GM06990 (cell line): ENCODE measurements at regions not wholly inside any gene's neighbourhood (a gene's known extent, or its start where the extent isn't known, plus 50 kb on each side); places are given as distances from the start of the nearest gene placed in this dataset.

Experiments used
- DNase-seq: peaks from one replicate; pipeline ENCODE4 v3.0.0-alpha.2; 2011; ENCODE audit not compliant: insufficient read length; ENCODE audit errors: extremely low read depth
- H3K27me3 ChIP-seq: replicated peaks from 2 replicates; pipeline ENCODE4 v1.6.0; 2011; ENCODE audit warnings: low read length; ENCODE audit not compliant: control insufficient read depth, insufficient read depth
- H3K36me3 ChIP-seq: 2 replicates; pipeline ENCODE4 v1.5.1; 2011; ENCODE audit warnings: low read length; ENCODE audit not compliant: control insufficient read depth, insufficient read depth
- H3K4me3 ChIP-seq: replicated peaks from 2 replicates; pipeline ENCODE4 v1.5.1; 2011; ENCODE audit warnings: low read depth, mild to moderate bottlenecking, control low read depth, low read length
- TF ChIP-seq, protein P1 (sequence below): IDR thresholded peaks from 2 replicates; pipeline ENCODE4 v1.5.1; 2011; ENCODE audit warnings: low read length, control low read depth, mild to moderate bottlenecking, inconsistent platforms; ENCODE audit not compliant: insufficient read depth, poor library complexity, severe bottlenecking

- Histone ChIP-seq H3K27me3 (no peaks in the 10 kb centered on the region), H3K36me3 (no peaks in the 10 kb centered on the region), H3K4me3 (no peak overlapping the region)
- TF ChIP-seq, protein P1, sequence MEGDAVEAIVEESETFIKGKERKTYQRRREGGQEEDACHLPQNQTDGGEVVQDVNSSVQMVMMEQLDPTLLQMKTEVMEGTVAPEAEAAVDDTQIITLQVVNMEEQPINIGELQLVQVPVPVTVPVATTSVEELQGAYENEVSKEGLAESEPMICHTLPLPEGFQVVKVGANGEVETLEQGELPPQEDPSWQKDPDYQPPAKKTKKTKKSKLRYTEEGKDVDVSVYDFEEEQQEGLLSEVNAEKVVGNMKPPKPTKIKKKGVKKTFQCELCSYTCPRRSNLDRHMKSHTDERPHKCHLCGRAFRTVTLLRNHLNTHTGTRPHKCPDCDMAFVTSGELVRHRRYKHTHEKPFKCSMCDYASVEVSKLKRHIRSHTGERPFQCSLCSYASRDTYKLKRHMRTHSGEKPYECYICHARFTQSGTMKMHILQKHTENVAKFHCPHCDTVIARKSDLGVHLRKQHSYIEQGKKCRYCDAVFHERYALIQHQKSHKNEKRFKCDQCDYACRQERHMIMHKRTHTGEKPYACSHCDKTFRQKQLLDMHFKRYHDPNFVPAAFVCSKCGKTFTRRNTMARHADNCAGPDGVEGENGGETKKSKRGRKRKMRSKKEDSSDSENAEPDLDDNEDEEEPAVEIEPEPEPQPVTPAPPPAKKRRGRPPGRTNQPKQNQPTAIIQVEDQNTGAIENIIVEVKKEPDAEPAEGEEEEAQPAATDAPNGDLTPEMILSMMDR = no peak
- DNase-seq = no peak
Observed at GRCh38 chr12:72723732-72724131, 451.6 kb downstream of the TRHDE start.

- H3K36me3 ChIP-seq = no peaks in the 10 kb centered on the region
- DNase-seq = no peak
- no peak overlapping the region for H3K4me3 ChIP-seq
- H3K27me3 ChIP-seq = no peaks in the 10 kb centered on the region
- TF ChIP-seq, protein P1 = no peak
Observed at GRCh38 chr12:72729451-72730010, 457.4 kb downstream of the TRHDE start.

GRCh38 chr12:72734581-72734980, 462.4 kb downstream of the TRHDE start:
- no peaks in the 10 kb centered on the region for H3K36me3 ChIP-seq
- H3K4me3 ChIP-seq = no peak overlapping the region
- H3K27me3 ChIP-seq = no peaks in the 10 kb centered on the region
- no peak for DNase-seq
- TF ChIP-seq, protein P1 = no peak

DNA sequence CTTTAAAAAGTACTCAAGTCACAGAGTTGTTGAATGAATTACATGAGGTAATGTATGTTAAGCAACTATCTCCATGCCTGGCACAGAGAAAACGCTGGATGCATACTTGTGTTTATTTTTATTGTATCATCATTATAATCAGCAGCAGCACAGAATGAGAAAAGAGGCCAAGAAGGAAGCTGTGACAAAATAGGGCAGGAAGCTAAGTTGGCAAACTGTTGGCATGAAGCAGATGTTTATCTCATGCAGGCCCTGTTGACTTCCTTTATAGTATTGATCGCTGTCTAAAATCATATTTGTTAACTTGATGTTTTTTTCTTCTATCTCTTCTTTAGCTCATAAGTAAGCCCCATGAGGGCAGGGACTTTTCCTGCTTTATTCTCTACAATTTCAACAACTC, 466.6 kb downstream of the TRHDE start:
- H3K4me3 ChIP-seq = no peak overlapping the region
- no peak for DNase-seq
- no peaks in the 10 kb centered on the region for H3K36me3 ChIP-seq
- TF ChIP-seq, protein P1 = no peak
- H3K27me3 ChIP-seq = no peaks in the 10 kb centered on the region

DNA sequence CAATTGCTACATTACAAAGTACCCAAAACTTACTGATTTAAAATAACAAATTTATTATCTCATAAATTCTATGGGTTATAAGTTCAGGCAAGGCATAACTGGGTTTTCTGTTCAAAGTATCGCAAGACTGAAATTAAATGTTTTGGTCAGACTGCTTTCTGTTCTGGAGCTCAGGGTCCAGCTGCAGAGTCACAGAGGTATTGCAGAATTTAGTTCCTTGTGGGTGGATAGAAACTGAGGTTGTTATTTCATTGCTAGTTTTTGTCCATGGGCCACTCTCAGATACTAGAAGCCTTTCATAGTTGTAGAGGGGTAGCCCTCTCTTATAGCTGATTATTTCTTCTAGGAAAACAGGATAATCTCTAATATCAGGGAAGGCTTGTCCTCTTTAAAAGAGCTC, 467.9 kb downstream of the TRHDE start:
- Histone ChIP-seq H3K4me3 (no peak overlapping the region), H3K36me3 (no peaks in the 10 kb centered on the region)
- TF ChIP-seq, protein P1 = no peak

GRCh38 chr12:72742568-72742967, 470.4 kb downstream of the TRHDE start:
- TF ChIP-seq, protein P1 = no peak
- Histone ChIP-seq H3K36me3 (no peaks in the 10 kb centered on the region), H3K4me3 (no peak overlapping the region), H3K27me3 (no peaks in the 10 kb centered on the region)
- DNase-seq = no peak

More for the DNA sequence above, 467.9 kb downstream of the TRHDE start:
- DNase-seq = no peak
- no peaks in the 10 kb centered on the region for H3K27me3 ChIP-seq
